ENCODE measurements at regions not wholly inside any gene's neighbourhood (a gene's known extent, or its start where the extent isn't known, plus 50 kb on each side); places are given as distances from the start of the nearest gene placed in this dataset.

DNA sequence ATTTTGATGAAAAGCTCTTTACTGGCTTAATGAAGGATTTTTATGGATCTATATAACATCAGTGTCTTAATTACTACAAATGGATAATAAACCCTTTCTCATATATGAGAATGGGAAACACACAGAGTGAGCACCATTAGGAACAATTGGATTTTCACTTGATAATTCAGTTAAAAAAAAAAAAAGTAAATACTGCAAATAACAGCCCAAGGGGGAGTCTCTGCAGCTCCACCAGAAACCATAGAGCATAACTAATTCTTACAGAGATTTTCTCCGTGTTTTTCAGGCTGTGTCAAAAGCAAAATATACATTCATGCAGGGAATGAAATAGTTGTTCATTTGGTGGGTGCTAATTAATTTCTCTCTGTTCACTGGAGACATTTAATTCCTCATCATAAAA lies 125.3 kb downstream of the EBLN2 start:
- TF ChIP-seq POLR2A (IDR thresholded peaks at IDR 0.05; ENCODE audit: extremely low read depth, insufficient read length): no peak
- TF ChIP-seq, protein P1, sequence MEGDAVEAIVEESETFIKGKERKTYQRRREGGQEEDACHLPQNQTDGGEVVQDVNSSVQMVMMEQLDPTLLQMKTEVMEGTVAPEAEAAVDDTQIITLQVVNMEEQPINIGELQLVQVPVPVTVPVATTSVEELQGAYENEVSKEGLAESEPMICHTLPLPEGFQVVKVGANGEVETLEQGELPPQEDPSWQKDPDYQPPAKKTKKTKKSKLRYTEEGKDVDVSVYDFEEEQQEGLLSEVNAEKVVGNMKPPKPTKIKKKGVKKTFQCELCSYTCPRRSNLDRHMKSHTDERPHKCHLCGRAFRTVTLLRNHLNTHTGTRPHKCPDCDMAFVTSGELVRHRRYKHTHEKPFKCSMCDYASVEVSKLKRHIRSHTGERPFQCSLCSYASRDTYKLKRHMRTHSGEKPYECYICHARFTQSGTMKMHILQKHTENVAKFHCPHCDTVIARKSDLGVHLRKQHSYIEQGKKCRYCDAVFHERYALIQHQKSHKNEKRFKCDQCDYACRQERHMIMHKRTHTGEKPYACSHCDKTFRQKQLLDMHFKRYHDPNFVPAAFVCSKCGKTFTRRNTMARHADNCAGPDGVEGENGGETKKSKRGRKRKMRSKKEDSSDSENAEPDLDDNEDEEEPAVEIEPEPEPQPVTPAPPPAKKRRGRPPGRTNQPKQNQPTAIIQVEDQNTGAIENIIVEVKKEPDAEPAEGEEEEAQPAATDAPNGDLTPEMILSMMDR (IDR thresholded peaks at IDR 0.05; ENCODE audit: low read depth, low read length): no peak
- TF ChIP-seq, protein P2, sequence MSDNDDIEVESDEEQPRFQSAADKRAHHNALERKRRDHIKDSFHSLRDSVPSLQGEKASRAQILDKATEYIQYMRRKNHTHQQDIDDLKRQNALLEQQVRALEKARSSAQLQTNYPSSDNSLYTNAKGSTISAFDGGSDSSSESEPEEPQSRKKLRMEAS (IDR thresholded peaks at IDR 0.05; ENCODE audit: low read depth, low read length): no peak
- TF ChIP-seq MYC (IDR thresholded peaks at IDR 0.05; ENCODE audit: low read depth, low read length): no peak

All from NB4 (cell line).